GM04503 (cell line): ENCODE measurements at regions not wholly inside any gene's neighbourhood (a gene's known extent, or its start where the extent isn't known, plus 50 kb on each side); places are given as distances from the start of the nearest gene placed in this dataset.
A peak's percentile ranks its signal among the peaks of the same experiment; 100 is the strongest.
"Not testable (repeated sequence)": the region's sequence is repeated elsewhere in the genome, so short reads cannot be mapped to it uniquely, and the experiment has no call there.

Source experiments
- DNase-seq: peaks from one replicate; pipeline ENCODE4 v3.0.0-alpha.2; 2012; ENCODE audit warnings: low read depth

- DNase-seq: no peak
These were observed 124.3 kb upstream of the FOXN2 start for GRCh38 chr2:48190230-48190629.

DNA sequence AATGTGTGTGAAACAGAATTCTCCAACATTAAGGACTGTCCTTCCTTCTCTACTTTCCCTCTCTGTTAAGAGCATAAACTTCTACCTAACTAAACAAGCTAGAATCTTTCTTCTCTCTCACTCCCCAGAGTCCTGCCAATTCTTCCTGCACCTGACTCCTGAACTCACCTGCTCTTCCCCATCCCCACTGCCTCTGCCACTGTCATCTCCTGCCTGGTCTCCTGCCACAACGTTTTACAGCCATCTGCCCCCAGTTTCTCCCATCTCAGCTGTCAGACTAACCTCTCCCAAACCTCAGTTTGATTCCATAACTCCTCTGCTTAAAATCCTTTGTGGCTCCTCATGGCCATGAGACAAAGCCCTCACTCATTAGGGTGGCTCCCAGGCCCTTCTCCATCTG is 119.8 kb upstream of the FOXN2 start:
- no peak for DNase-seq

GRCh38 chr2:48195169-48195568 is 119.3 kb upstream of the FOXN2 start:
- no peak for DNase-seq

DNA sequence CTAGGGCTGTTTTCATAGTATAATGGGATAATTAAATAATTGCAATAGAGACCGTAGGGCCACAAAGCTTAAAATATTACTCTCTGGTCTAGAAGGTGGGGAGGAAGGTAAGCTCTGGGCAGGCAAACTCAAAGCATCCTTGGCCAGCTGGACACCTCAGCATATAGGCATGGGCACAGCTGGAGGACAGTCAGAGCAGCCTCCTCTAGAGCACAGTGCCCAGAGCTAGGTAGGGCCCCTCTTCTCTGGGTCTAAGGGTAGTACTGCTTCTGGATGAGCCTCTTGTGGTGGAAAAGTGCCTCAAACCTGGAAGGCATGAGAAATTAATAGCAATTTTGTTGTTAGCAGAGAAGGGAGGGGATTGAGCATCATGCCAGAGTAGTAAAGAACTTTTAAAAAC is 116.9 kb upstream of the FOXN2 start:
- DNase-seq: no peak

DNA sequence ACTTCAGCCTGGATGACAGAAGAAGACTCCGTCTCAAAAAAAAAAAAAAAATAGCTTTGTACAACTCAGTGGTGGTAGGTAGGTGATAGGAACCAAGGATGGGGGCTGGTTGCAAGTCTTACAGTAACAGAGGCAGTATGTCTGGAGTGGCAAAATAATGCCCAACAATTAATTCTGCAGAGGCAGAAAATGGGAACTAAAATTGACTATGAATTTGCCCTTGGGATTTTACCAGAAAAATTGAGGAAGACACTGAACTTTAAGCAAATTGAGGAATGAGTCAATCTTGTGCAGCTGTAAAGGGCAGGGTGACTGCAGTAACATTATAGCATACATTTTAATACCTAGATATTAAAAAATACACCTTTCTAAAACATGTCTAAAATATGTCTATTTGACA is 116.1 kb upstream of the FOXN2 start:
- no peak for DNase-seq

DNA sequence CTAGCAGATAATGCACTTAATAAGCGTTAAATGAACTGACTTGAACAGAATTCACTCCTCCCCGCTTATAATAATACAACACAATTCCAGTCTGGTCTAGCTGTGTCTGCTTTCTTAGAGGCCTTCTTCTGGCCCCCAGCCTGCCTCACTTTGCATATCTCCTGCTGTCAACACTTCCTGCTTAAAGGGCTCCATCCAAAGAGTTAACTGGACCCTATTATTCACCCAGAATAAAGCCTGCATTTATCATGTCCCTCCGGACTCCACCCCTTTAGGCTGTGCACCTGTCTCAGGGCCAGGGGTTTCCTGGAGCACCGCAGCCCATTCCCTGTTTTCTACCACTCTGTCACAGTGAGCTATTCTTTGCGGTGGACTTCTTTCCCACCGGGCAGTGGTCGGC is 115.4 kb upstream of the FOXN2 start:
- no peak for DNase-seq

DNA sequence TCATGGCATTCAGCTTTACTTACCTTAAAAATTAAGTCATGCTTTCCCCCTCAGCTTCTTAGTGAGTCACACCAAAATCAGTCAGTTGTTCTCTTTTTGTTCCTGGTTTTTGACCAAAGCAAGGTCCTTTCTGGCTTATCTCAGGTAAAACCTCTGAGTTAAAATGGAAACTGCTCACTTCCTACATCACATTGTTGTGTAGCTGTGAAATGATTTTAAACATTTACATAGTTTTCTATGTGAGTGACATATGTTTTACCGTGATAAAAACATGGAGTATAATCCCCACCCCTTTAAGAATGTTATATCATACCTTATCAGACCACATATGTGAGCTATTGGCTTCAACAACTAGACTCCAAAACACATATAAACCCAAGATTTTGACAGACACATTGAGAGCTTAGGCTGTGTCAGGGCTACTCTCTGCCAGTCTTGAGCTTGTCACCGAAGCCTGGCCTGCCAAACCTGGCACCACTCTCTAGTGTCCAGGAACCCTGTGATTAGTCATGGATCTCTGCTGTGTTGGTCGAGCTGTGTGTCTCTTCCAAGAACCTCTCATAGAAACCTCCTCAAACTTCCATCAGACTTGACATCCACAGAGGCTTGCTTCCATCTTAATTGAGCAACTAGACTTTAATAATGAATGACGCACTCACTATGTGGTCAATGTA is 113.7 kb upstream of the FOXN2 start:
- no peak for DNase-seq

GRCh38 chr2:48201435-48201834 is 113.0 kb upstream of the FOXN2 start:
- not testable (repeated sequence) for DNase-seq

DNA sequence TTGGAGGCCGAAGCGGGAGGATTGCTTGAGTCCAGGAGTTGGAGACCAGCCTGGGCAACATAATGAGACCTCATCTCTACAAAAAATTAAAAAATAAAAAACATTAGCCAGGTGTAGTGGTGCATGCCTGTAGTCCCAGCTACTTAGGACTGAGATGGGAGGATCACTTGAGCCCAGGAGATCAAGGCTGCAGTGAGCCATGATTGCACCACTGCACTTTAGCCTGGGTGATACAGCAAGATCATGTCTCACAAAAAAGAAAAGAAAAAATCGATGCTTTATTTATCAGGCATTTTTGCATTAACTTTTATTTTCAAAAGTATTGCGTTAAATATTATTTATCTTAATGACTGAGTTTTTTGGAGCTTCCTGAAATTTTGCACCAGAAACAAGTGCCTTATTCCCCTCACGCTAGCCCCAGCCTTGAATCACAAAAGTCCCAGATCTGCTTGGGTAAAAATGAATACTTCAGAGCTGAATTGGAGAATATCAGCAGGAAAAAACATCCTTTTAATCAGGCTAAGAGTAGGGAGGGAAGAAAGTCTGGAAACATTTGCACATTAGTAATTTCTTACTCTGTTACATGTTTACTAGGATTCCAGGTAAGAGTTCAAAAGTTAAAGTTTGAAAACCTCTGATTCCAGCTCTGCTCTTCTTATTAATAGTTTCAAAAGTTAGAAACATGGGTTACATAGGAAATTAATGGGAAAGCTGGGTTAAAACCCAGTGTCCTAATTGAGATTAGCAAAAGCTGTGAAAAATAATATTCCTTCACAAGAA is 111.4 kb upstream of the FOXN2 start:
- no peak for DNase-seq

DNA sequence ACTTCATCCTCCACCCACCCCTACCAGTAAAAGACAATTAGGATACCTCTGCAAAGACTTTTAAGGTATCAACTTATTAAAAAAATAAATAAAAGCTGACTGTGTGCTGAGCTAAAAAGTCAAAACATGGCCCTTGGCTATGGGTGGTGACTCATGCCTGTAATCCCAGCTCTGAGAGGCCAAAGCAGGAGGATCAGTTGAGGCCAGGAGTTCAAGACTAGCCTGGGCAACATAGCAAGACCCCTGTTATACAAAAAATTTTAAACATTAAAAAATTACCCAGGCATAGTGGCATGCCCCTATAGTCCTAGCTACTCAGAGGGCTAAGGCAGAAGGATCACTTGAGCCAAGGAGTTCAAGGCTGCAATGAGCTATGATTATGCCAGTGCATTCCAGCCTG is 110.8 kb upstream of the FOXN2 start:
- no peak for DNase-seq

DNA sequence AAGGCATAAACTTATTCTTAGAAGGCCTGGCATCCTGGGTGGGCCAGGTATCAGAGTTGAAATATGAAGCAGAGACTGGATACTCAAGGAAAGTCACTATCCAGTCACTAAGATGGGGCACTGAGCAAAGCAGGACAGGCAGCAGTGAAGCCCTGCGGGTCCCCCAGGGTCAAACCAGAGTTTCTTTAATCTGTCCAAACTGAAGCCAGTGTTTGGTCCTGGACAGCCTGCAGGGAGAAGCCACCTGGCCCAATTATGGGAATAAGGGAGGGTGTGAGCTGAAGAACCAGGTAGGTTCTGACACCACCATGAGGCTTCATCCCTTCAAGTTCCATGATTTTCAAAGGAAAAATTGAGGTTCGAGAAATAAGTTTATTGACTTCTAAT is 109.7 kb upstream of the FOXN2 start:
- DNase-seq: no peak

- no peak for DNase-seq
These were observed 109.2 kb upstream of the FOXN2 start for GRCh38 chr2:48205137-48205798.

DNA sequence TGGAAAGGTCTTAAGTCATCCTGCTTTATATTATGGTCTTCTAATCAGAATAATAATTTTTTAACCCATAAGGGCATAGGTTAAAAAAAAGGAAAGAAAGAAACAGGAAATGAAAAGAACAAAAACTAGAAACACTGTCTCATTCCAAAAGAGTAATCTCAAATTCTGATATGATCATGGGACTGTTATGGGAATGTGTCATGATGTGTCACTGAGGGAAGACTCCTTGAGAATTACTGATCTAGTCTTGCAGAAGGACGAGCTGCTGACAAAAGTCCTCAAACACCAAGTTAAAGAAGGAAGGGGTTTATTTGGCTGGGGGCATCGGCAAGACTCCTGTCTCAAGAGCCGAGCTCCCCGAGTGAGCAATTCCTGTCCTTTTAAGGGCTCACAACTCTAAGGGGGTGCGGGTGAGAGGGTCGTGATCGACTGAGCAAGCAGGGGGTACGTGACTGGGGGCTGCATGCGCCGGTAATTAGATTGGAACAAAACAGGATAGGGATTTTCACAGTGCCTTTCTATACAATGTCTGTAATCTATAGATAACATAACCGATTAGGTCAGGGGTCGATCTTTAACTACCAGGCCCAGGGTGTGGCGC is 108.3 kb upstream of the FOXN2 start:
- DNase-seq: peak; percentile 11

DNA sequence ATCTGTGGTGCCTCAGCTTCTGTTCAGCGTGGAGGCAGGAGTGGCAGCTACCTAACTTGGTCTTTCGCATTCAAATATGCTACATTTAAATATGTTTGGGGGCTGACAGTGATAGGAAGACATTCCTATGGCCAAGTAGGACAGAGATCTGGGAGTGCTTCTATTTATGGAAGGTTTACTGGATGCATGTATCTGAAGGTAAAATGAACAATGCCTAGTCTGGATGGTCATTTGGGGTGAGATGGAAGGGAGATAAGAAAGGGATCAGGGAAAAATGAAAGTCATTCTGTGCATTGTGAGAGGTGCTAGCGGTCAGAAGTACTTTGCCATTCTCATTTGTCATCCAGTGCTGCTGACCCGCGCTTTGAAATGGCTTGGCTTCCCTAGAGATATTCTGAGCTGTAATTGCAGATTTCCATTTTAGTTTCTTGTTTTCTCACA is 107.3 kb upstream of the FOXN2 start:
- no peak for DNase-seq

GRCh38 chr2:48207851-48208250 is 106.6 kb upstream of the FOXN2 start:
- DNase-seq: no peak

GRCh38 chr2:48209214-48209885 is 105.1 kb upstream of the FOXN2 start:
- peak; percentile 25 for DNase-seq

DNA sequence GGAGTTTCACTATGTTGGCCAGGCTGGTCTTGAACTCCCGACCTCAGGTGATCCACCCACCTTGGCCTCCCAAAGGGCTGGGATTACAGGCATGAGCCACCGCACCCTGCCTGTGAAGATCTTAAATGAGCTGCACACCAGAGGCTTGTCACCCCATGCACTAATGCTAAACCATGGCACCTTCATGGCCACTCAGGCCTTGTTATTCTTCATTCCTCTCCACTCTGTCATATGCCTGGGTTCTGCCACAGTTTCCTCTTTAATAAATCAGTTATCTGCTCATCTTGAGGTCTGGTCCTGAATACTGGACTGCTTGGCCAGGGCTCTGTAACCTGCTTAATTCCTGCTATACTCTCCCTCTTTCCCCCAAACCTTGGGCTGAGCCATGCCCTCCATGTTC is 104.3 kb upstream of the FOXN2 start:
- DNase-seq: no peak

- DNase-seq: no peak
These were observed 100.8 kb upstream of the FOXN2 start for GRCh38 chr2:48213646-48214045.

DNA sequence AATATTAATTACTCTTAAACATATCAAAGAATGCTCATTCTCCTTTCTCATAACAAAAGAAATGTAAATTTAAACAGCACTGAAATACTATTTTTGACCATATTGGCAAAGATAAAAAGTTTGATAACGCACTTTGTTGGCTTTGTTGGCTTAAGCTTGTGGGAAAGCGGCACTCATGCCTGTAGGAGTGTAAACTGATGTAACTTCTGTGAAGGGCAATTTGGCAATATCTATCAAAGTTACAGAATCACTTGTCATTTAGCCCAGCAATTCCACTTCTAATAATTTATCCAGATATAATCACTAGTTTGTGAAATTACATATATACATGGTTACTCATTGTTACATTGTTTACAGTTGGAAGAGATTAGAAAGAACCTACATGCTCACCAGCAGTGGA is 96.3 kb upstream of the FOXN2 start:
- no peak for DNase-seq

DNA sequence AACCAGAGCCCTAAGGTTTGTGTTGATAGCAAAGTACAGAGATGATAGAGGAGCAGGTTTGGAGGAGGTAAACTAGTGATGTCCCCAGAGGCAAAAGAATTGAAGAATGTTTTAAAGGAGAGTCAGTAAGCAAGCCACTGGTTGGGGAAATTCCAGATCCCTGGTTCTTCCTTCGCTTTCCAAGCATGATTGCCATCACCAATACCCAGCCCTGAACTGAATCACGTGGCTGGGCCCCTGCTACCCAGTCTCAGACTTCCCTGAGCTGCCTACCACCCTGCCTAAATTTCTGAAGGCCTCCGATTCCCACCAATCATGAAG is 95.3 kb upstream of the FOXN2 start:
- DNase-seq: no peak

GRCh38 chr2:48219555-48220436 is 94.7 kb upstream of the FOXN2 start:
- no peak for DNase-seq
